Left ventricle myocardium inferior (tissue), 1 donor: ENCODE measurements at regions not wholly inside any gene's neighbourhood (a gene's known extent, or its start where the extent isn't known, plus 50 kb on each side); places are given as distances from the start of the nearest gene placed in this dataset.

ENCODE experiments used
- DNase-seq: peaks from one replicate; pipeline ENCODE4 v3.0.0-alpha.2; 2020
- H3K27ac ChIP-seq: fragments of 200-600 bp; replicated peaks from 2 replicates; pipeline ENCODE4 v1.8.0; 2021
- H3K27me3 ChIP-seq: fragments of 200-600 bp; 2 replicates; pipeline ENCODE4 v1.8.0; 2021; ENCODE audit warnings: low read depth
- H3K36me3 ChIP-seq: fragments of 200-600 bp; 2 replicates; pipeline ENCODE4 v1.8.0; 2021
- H3K4me1 ChIP-seq: fragments of 200-600 bp; 2 replicates; pipeline ENCODE4 v1.8.0; 2021
- H3K4me3 ChIP-seq: fragments of 200-600 bp; 2 replicates; pipeline ENCODE4 v1.8.0; 2021; ENCODE audit warnings: mild to moderate bottlenecking, moderate library complexity
- H3K9me3 ChIP-seq: fragments of 200-600 bp; replicated peaks from 2 replicates; pipeline ENCODE4 v1.8.0; 2021
- intact Hi-C: fragments of 100-400 bp; cut with micrococcal nuclease; formaldehyde crosslinking; loops from one replicate; pipeline ENCODE4 v1.11.0; 2022
- TF ChIP-seq, protein P1 (sequence below): fragments of 200-600 bp; IDR thresholded peaks from 2 replicates; pipeline ENCODE4 v1.8.0; 2021; ENCODE audit warnings: antibody characterized with exemption, mild to moderate bottlenecking, borderline replicate concordance
- donor health status: DM: no; HTN: yes; CAD: no; lungs with severe emphysema.

DNA sequence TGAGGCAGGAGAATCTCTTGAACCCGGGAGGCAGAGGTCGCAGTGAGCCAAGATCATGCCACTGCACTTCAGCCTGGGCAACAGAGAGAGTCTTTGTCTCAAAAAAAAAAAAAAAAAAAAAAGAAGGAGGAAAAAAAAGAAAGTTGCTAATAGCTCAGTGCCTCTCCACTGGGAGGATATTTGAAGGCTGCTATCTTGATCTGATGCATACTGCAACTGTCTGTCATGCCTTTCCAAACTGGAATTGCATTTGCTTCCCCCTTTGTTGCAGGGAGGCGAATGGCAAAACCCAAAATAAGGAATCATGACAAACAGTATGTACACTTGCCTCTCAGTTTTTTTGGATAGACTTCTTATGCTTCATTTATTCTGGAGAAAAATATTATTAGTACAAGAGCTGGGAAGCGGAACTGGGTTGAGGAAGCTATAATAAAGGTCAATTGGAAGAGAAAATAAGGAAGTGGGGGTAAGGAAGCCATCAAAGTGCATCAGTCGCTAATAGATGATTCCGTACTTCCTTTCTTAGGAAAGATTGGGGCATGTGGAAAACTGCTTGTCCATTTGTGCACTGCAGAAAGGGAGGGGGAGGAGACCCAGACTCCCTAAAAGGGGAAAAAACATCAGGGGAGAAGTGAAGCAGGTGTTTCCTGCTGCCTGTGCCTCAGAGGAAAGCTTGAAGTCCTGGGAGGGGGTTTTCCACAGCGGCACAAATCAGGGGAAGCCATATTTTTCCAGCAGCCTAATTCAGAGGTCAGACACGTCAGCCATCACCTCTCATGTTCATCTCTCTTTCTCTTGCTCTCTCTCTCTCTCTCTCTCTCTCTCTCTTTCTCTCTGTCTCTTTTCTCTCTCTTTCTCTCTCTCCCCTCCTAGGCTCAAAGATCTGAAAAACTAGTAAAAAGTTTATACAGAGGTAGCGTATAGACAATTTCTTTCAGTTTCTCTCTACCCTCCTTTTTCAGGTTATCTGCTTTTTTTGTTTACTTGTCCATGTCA, 301.4 kb upstream of the TNP1 start:
- TF ChIP-seq, protein P1, sequence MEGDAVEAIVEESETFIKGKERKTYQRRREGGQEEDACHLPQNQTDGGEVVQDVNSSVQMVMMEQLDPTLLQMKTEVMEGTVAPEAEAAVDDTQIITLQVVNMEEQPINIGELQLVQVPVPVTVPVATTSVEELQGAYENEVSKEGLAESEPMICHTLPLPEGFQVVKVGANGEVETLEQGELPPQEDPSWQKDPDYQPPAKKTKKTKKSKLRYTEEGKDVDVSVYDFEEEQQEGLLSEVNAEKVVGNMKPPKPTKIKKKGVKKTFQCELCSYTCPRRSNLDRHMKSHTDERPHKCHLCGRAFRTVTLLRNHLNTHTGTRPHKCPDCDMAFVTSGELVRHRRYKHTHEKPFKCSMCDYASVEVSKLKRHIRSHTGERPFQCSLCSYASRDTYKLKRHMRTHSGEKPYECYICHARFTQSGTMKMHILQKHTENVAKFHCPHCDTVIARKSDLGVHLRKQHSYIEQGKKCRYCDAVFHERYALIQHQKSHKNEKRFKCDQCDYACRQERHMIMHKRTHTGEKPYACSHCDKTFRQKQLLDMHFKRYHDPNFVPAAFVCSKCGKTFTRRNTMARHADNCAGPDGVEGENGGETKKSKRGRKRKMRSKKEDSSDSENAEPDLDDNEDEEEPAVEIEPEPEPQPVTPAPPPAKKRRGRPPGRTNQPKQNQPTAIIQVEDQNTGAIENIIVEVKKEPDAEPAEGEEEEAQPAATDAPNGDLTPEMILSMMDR: no peak
- no peak for DNase-seq
- Histone ChIP-seq H3K9me3 (no peaks in the 10 kb centered on the region), H3K27me3 (no peaks in the 10 kb centered on the region), H3K4me3 (no peak overlapping the region), H3K4me1 (peaks cover 18% of the 10 kb centered on the region), H3K36me3 (no peaks in the 10 kb centered on the region), H3K27ac (no peak overlapping the region)
- intact Hi-C loops: no loop called here

DNA sequence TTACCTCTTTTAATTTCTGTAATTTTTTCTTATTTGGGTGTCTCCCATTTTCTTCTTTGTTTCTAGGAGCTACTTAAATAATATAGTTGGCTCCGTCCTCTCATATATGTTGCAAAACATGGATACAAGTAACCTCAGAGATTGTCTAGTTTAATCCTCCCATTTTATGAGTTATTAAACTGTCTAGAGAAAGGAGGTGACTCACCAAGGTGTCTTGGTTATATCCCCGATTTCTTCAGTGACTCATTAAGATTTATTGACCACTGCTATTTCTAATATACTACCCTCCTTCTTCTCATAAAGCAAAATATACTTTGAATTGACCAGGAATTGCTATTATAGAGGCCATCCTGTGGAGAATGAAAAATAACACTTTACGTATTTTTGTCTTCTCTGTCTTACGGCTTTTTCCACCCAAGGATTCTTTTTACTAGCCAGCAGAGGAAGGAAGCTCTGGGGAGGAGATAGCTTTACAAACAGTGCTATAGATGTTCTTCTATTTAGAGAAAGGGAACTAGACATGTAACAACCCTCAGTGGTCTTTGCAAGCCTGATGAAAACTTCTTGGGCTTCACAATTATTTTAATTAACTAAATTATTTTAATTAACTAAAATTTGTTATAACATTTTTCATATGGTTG, 300.4 kb upstream of the TNP1 start:
- no peak for DNase-seq
- peaks cover 18% of the 10 kb centered on the region for H3K4me1 ChIP-seq
- no peaks in the 10 kb centered on the region for H3K36me3 ChIP-seq
- H3K27ac ChIP-seq: no peak overlapping the region
- H3K27me3 ChIP-seq: no peaks in the 10 kb centered on the region
- intact Hi-C loops: no loop called here
- no peak overlapping the region for H3K4me3 ChIP-seq
- no peaks in the 10 kb centered on the region for H3K9me3 ChIP-seq
- TF ChIP-seq, protein P1: no peak

DNA sequence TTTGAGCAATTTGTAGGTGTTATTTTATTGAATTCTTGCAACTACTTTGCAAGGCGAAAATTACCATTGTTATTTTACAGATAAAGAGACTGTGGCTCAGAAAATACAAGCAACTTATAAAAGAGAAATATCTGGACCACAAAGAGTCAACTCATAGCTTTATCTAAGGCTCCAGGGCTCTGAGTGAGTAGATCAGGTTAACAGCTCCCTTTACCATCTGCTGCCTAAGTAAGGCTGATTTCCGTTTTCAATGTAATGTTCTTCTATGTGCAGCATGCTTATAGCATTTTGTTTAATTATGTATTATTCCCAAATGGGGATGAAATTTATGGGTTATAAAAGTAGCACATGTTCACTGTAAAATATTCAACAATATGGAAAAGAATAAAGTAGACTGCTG, 299.1 kb upstream of the TNP1 start:
- no peak overlapping the region for H3K27ac ChIP-seq
- DNase-seq: no peak
- no peaks in the 10 kb centered on the region for H3K27me3 ChIP-seq
- peaks cover 18% of the 10 kb centered on the region for H3K4me1 ChIP-seq
- no peaks in the 10 kb centered on the region for H3K9me3 ChIP-seq
- TF ChIP-seq, protein P1: no peak
- H3K36me3 ChIP-seq: no peaks in the 10 kb centered on the region
- intact Hi-C loops: no loop called here
- no peak overlapping the region for H3K4me3 ChIP-seq

DNA sequence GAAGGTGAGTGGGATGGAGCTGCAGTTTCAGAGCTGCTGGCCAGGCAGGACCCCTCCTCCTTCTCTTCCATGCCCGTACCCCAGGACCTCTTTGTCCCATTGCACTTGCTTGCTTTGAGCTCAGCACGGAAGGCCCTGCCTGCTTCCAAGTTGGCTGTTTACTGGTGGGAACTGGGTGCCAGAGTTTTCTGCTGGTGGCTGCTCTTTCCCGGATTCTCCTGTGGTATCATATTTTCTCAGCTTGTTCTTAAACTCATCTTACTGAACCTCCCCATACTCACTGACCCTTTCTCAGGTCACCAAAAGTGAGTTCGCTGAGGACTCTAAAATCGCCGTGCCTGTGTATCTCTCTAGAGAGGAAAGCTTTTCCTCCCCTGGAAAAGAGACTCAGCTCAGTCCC, 297.7 kb upstream of the TNP1 start:
- H3K9me3 ChIP-seq: no peaks in the 10 kb centered on the region
- DNase-seq: no peak
- peaks cover 18% of the 10 kb centered on the region for H3K4me1 ChIP-seq
- no peaks in the 10 kb centered on the region for H3K36me3 ChIP-seq
- no peaks in the 10 kb centered on the region for H3K27me3 ChIP-seq
- H3K4me3 ChIP-seq: no peak overlapping the region
- intact Hi-C loops: no loop called here
- no peak overlapping the region for H3K27ac ChIP-seq
- TF ChIP-seq, protein P1: no peak

DNA sequence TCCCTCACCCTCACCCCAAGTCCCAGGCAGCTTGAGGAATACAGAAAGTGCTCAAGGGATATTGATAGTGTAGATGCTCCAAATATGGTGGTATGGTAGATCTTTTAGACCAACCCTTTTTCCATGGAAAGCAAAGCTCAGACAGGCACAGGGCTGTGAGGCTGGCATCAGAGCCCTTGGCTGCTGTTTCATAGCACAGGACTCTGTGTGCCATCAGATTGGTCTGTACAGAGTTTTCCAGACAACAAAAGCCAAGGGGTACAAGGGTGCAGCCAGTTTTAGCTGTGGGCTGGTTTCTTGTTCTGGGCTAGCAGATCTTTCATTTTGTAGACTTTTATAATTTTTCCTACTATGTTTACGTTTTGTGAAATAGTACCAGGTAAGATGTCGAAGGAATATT, 296.9 kb upstream of the TNP1 start:
- intact Hi-C loops: no loop called here
- no peaks in the 10 kb centered on the region for H3K36me3 ChIP-seq
- TF ChIP-seq, protein P1: no peak
- no peak overlapping the region for H3K4me3 ChIP-seq
- no peaks in the 10 kb centered on the region for H3K27me3 ChIP-seq
- H3K4me1 ChIP-seq: peaks cover 13% of the 10 kb centered on the region
- H3K9me3 ChIP-seq: no peaks in the 10 kb centered on the region
- H3K27ac ChIP-seq: no peak overlapping the region
- DNase-seq: no peak
